ENCODE measurements at regions not wholly inside any gene's neighbourhood (a gene's known extent, or its start where the extent isn't known, plus 50 kb on each side); places are given as distances from the start of the nearest gene placed in this dataset.

DNA sequence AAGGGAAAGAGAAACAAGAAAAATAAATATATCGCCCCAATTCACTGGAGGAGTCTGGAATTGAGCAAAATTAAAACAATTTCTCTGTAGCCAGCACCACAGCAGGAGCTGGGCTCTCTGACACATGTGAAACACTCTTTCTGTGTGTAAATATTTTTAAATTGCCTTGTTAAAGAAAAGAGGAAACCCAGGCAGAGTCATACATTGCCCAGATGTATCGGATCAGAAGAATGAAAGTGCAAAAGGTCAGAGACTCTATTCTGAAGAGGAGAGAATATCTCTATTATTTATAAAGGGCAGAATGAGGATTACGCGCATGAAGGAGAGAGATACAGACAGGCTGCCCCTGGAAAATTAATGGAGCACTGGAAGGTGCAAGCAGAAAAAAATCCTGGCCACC, 127.0 kb upstream of the MAN1A1 start:
- no peaks in the 10 kb centered on the region for H3K27me3 ChIP-seq (ENCODE audit: insufficient read depth, low read depth, low read length)
- no peaks in the 10 kb centered on the region for H3K9me2 ChIP-seq (ENCODE audit: insufficient read depth, low read length)
- H3K27ac ChIP-seq (ENCODE audit: low read length): no peak overlapping the region
- no peaks in the 10 kb centered on the region for H3F3A ChIP-seq (ENCODE audit: insufficient read depth, low read length, poor library complexity, severe bottlenecking)
- H2AFZ ChIP-seq (ENCODE audit: low read depth, low read length): no peak overlapping the region
- no peak overlapping the region for H3K9ac ChIP-seq (ENCODE audit: low read length)
- H3K9me3 ChIP-seq (ENCODE audit: low read length): peaks cover 4% of the 10 kb centered on the region
- no peaks in the 10 kb centered on the region for H4K20me1 ChIP-seq (ENCODE audit: insufficient read depth)
- H3K79me2 ChIP-seq (replicated peaks; ENCODE audit: insufficient read depth, low read length): no peaks in the 10 kb centered on the region
- TF ChIP-seq EP300 (conservative IDR thresholded peaks at IDR 0.05; ENCODE audit: poor library complexity, severe bottlenecking) (no peak), SMC3 (conservative IDR thresholded peaks at IDR 0.05; ENCODE audit: poor library complexity) (no peak), MXI1 (conservative IDR thresholded peaks at IDR 0.05; ENCODE audit: poor library complexity, severe bottlenecking) (no peak), POLR2AphosphoS5 (IDR thresholded peaks at IDR 0.05) (no peak), RAD21 (conservative IDR thresholded peaks at IDR 0.05) (no peak), EZH2 (IDR thresholded peaks at IDR 0.05; ENCODE audit: borderline replicate concordance, insufficient read depth, low read length, poor library complexity, severe bottlenecking) (no peak), REST (IDR thresholded peaks at IDR 0.05; ENCODE audit: borderline replicate concordance) (no peak), CTCF (IDR thresholded peaks at IDR 0.05; ENCODE audit: poor library complexity, severe bottlenecking) (no peak), TAF1 (IDR thresholded peaks at IDR 0.05; ENCODE audit: low read depth) (no peak)
- no peaks in the 10 kb centered on the region for H3K36me3 ChIP-seq (ENCODE audit: insufficient read depth, low read length)
- no peak overlapping the region for H3K4me3 ChIP-seq (ENCODE audit: low read length)
- H3K4me2 ChIP-seq (ENCODE audit: low read length): no peak overlapping the region

DNA sequence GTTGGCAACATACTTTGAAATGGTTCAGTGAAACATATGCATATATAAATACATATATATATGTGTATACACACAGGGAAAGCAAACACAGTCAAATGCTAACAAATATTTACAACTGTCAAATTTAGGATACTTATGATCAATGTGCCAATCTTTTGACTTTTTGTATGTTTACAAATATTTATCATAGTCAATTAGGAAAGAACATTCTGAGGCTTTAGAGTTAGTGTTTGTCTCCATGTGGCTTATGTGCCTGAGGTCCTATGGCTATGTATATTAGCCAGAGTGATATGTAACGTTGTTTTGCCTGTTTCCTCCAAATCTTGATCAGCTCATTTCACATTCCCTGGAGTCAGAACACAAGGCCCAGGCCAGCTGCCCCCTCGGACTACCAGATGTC, 126.5 kb upstream of the MAN1A1 start:
- H3K4me3 ChIP-seq (ENCODE audit: low read length): no peak overlapping the region
- no peaks in the 10 kb centered on the region for H3K9me2 ChIP-seq (ENCODE audit: insufficient read depth, low read length)
- no peak overlapping the region for H2AFZ ChIP-seq (ENCODE audit: low read depth, low read length)
- peaks cover 4% of the 10 kb centered on the region for H3K9me3 ChIP-seq (ENCODE audit: low read length)
- no peak overlapping the region for H3K27ac ChIP-seq (ENCODE audit: low read length)
- H3K27me3 ChIP-seq (ENCODE audit: insufficient read depth, low read depth, low read length): no peaks in the 10 kb centered on the region
- H3K79me2 ChIP-seq (replicated peaks; ENCODE audit: insufficient read depth, low read length): no peaks in the 10 kb centered on the region
- no peak overlapping the region for H3K4me2 ChIP-seq (ENCODE audit: low read length)
- no peaks in the 10 kb centered on the region for H3F3A ChIP-seq (ENCODE audit: insufficient read depth, low read length, poor library complexity, severe bottlenecking)
- no peak overlapping the region for H3K9ac ChIP-seq (ENCODE audit: low read length)
- no peaks in the 10 kb centered on the region for H3K36me3 ChIP-seq (ENCODE audit: insufficient read depth, low read length)
- no peaks in the 10 kb centered on the region for H4K20me1 ChIP-seq (ENCODE audit: insufficient read depth)
- TF ChIP-seq MXI1 (conservative IDR thresholded peaks at IDR 0.05; ENCODE audit: poor library complexity, severe bottlenecking) (no peak), EZH2 (IDR thresholded peaks at IDR 0.05; ENCODE audit: borderline replicate concordance, insufficient read depth, low read length, poor library complexity, severe bottlenecking) (no peak), EP300 (conservative IDR thresholded peaks at IDR 0.05; ENCODE audit: poor library complexity, severe bottlenecking) (no peak), TAF1 (IDR thresholded peaks at IDR 0.05; ENCODE audit: low read depth) (no peak), SMC3 (conservative IDR thresholded peaks at IDR 0.05; ENCODE audit: poor library complexity) (no peak), POLR2AphosphoS5 (IDR thresholded peaks at IDR 0.05) (no peak), RAD21 (conservative IDR thresholded peaks at IDR 0.05) (no peak), REST (IDR thresholded peaks at IDR 0.05; ENCODE audit: borderline replicate concordance) (no peak), CTCF (IDR thresholded peaks at IDR 0.05; ENCODE audit: poor library complexity, severe bottlenecking) (no peak)

Data from neural cell (in vitro differentiated cells).